ENCODE measurements at regions not wholly inside any gene's neighbourhood (a gene's known extent, or its start where the extent isn't known, plus 50 kb on each side); places are given as distances from the start of the nearest gene placed in this dataset.

GRCh38 chr20:51188941-51189340 is 166.0 kb upstream of the KCNG1 start:
- TF ChIP-seq CTCF (IDR thresholded peaks at IDR 0.05), result no peak
- TF ChIP-seq POLR2A (IDR thresholded peaks at IDR 0.05; ENCODE audit: low read depth), result no peak

Data from esophagus muscularis mucosa (tissue), 3 donors.